Stomach (tissue), 4 donors: ENCODE measurements at regions not wholly inside any gene's neighbourhood (a gene's known extent, or its start where the extent isn't known, plus 50 kb on each side); places are given as distances from the start of the nearest gene placed in this dataset.

Experiments
- POLR2A ChIP-seq, 4 donors: fragments of 450-650 bp; IDR thresholded peaks; one replicate each; pipeline ENCODE4 v1.6.1; 2016; ENCODE audit warnings: antibody characterized with exemption in 4 of 4, control low read depth in 2 of 4, mild to moderate bottlenecking in 1 of 4, moderate library complexity in 1 of 4
- POLR2AphosphoS5 ChIP-seq, 3 donors: sonication (generic); formaldehyde crosslinking; IDR thresholded peaks; one replicate each; pipeline ENCODE4 v1.6.1; 2016; ENCODE audit warnings: antibody characterized with exemption in 3 of 3

- TF ChIP-seq POLR2A (IDR thresholded peaks at IDR 0.05) (no peak), POLR2AphosphoS5 (IDR thresholded peaks at IDR 0.05) (no peak)
Measured at GRCh38 chr2:12604341-12604740, 112.4 kb upstream of the TRIB2 start.
